ENCODE measurements at regions not wholly inside any gene's neighbourhood (a gene's known extent, or its start where the extent isn't known, plus 50 kb on each side); places are given as distances from the start of the nearest gene placed in this dataset.

- Histone ChIP-seq H3K9me3 (ENCODE audit: control insufficient read depth, insufficient read depth, low read length) (no peaks in the 10 kb centered on the region), H4K91ac (ENCODE audit: insufficient read depth, low read depth, low read length) (no peak overlapping the region), H3K4me3 (ENCODE audit: insufficient read depth, low read depth, low read length) (no peak overlapping the region), H3K27me3 (ENCODE audit: control insufficient read depth, insufficient read depth, low read length) (no peaks in the 10 kb centered on the region), H3K4ac (ENCODE audit: low read depth, low read length) (no peak overlapping the region), H3K27ac (ENCODE audit: insufficient read depth, low read length) (no peak overlapping the region), H4K5ac (ENCODE audit: low read depth, low read length) (no peak overlapping the region), H3K18ac (ENCODE audit: low read depth, low read length) (no peak overlapping the region), H3K9me1 (ENCODE audit: insufficient read depth, low read length) (no peaks in the 10 kb centered on the region), H2AFZ (replicated peaks; ENCODE audit: low read length, poor library complexity) (no peak overlapping the region), H2AK9ac (replicated peaks; ENCODE audit: low read depth, low read length, poor library complexity) (no peak overlapping the region), H2BK5ac (ENCODE audit: low read depth, low read length, poor library complexity, severe bottlenecking) (no peak overlapping the region), H3K23ac (ENCODE audit: low read depth, low read length) (no peak overlapping the region), H4K20me1 (ENCODE audit: insufficient read depth, low read length) (no peaks in the 10 kb centered on the region), H3K56ac (ENCODE audit: extremely low read depth, insufficient read depth, low read length) (no peak overlapping the region), H2BK120ac (ENCODE audit: low read depth, low read length) (no peak overlapping the region), H3K79me1 (ENCODE audit: low read depth in 1 of 2, low read length in 2 of 2) (no peaks in the 10 kb centered on the region), H3K4me1 (ENCODE audit: control insufficient read depth, insufficient read depth, low read length) (no peaks in the 10 kb centered on the region), H3K4me2 (ENCODE audit: low read depth, low read length) (no peak overlapping the region), H3K14ac (replicated peaks; ENCODE audit: low read depth, low read length) (no peak overlapping the region), H4K8ac (ENCODE audit: low read depth in 2 of 2, low read length in 2 of 2) (no peak overlapping the region), H2BK20ac (ENCODE audit: low read depth, low read length) (no peak overlapping the region), H2AK5ac (ENCODE audit: low read depth, low read length) (no peak overlapping the region), H3K9ac (ENCODE audit: low read depth, low read length) (no peak overlapping the region), H2BK15ac (ENCODE audit: low read depth, low read length) (no peak overlapping the region), H3K36me3 (ENCODE audit: control insufficient read depth, insufficient read depth, low read length) (no peaks in the 10 kb centered on the region)
- TF ChIP-seq CEBPB (IDR thresholded peaks at IDR 0.05; ENCODE audit: low read depth, low read length) (peak; percentile 61), RAD21 (IDR thresholded peaks at IDR 0.05; ENCODE audit: low read length) (no peak)
- WGBS, 2 experiments (ENCODE audit: extremely low coverage in 2 of 2, insufficient read length in 1 of 2), result no CpG with 5 or more reads among the region's 3 CpGs
- intact Hi-C loops (cut with micrococcal nuclease), result no loop called here
- DNase-seq (no peak), ATAC-seq (ENCODE audit: low read depth) (no peak)
- POLR2A ChIA-PET (ENCODE audit: unreplicated experiment), result no interaction called here
- BruUV-seq (replicated peaks), result no TSS peak
- dilution Hi-C loops (cut with HindIII; ENCODE audit: low sequenced_read_pairs, unreplicated experiment), result no loop called here
- in situ Hi-C loops (cut with MboI; ENCODE audit: low sequenced_read_pairs), result no loop called here
- CTCF ChIA-PET, result interaction anchor here (0.6 kb wide), 1 partner anchor 455 kb away, joined by 5 read pairs; no protein-coding TSS in a partner anchor
Measured at GRCh38 chr12:18146363-18146762, 56.4 kb upstream of the RERGL start.
